RPMI7951 (cell line): ENCODE measurements at regions not wholly inside any gene's neighbourhood (a gene's known extent, or its start where the extent isn't known, plus 50 kb on each side); places are given as distances from the start of the nearest gene placed in this dataset.
A peak's percentile ranks its signal among the peaks of the same experiment; 100 is the strongest.
"Not testable (repeated sequence)": the region's sequence is repeated elsewhere in the genome, so short reads cannot be mapped to it uniquely, and the experiment has no call there.

ENCODE experiments used
- DNase-seq: peaks from one replicate; pipeline ENCODE4 v3.0.0-alpha.2; 2012; ENCODE audit warnings: low read depth

GRCh38 chr12:8390001-8390777, 65.6 kb upstream of the CLEC6A start:
- not testable (repeated sequence) for DNase-seq

GRCh38 chr12:8396225-8397071, 59.3 kb upstream of the CLEC6A start:
- peak; percentile 22 for DNase-seq

- not testable (repeated sequence) for DNase-seq
Measured at GRCh38 chr12:8397378-8397777, 58.4 kb upstream of the CLEC6A start.

GRCh38 chr12:8399496-8400034, 56.2 kb upstream of the CLEC6A start:
- peak; percentile 6 for DNase-seq

GRCh38 chr12:8403834-8404233, 51.9 kb upstream of the CLEC6A start:
- not testable (repeated sequence) for DNase-seq

GRCh38 chr12:8404341-8404740, 51.4 kb upstream of the CLEC6A start:
- not testable (repeated sequence) for DNase-seq
